ENCODE measurements at regions not wholly inside any gene's neighbourhood (a gene's known extent, or its start where the extent isn't known, plus 50 kb on each side); places are given as distances from the start of the nearest gene placed in this dataset.

DNA sequence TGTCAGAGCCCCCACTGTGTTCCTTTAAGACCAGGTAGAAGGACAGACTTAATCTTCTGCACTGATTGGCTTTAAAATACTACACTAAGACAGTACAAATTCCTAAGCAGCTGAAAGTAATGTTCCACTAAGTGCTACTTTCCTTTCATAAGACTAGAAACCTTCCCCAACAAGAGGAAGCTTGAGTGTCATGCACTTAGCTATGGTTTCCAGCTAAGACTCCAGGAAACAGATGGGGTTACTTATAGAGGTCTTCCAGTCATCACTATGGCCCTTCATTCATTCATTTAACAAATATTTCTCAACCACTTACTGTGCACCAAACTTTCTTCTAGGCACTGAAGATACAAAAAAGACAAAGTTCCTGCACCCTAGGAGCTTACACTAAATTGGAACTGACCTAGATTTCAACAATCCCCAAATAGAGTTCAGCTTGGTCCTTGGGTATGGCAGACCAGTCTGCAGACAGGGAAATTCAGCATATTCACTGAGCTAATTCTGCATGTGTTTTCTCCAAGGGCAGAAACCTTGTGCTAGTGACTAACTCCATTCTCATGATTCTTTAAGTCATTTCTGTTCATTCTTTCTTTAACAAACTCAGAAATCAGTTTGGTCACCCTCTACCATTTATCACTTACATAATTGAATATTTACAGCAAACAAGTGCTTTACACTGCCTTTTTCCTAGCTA is 178.4 kb upstream of the MTNR1B start:
- Histone ChIP-seq H3K9me2 (ENCODE audit: insufficient read depth) (no peaks in the 10 kb centered on the region), H3K36me3 (ENCODE audit: insufficient read depth) (no peaks in the 10 kb centered on the region), H3K79me2 (replicated peaks; ENCODE audit: insufficient read depth) (no peaks in the 10 kb centered on the region), H2AFZ (no peak overlapping the region), H3K4me3 (no peak overlapping the region), H4K20me1 (replicated peaks; ENCODE audit: insufficient read depth) (no peaks in the 10 kb centered on the region), H3K4me1 (ENCODE audit: insufficient read depth) (peaks cover 27% of the 10 kb centered on the region), H3K4me2 (no peak overlapping the region), H3F3A (replicated peaks; ENCODE audit: low read depth) (no peaks in the 10 kb centered on the region), H3K27me3 (ENCODE audit: insufficient read depth) (no peaks in the 10 kb centered on the region), H3K27ac (ENCODE audit: low read depth) (no peak overlapping the region)
- no peak overlapping the region for H3K4me3 Mint-ChIP-seq
- peak overlapping the region; percentile 29; the same call in 1 of the 2 replicates for H3K27ac Mint-ChIP-seq
- H3K4me1 Mint-ChIP-seq: peaks cover 32% of the 10 kb centered on the region
- no peak for DNase-seq (ENCODE audit: low spot score)
- no peaks in the 10 kb centered on the region for H3K27me3 Mint-ChIP-seq (ENCODE audit: insufficient read depth, low read depth, poor library complexity)
- peaks cover 40% of the 10 kb centered on the region for H3K36me3 Mint-ChIP-seq (ENCODE audit: low read depth)
- H3K9me3 Mint-ChIP-seq: no peaks in the 10 kb centered on the region
- TF ChIP-seq, protein P1, sequence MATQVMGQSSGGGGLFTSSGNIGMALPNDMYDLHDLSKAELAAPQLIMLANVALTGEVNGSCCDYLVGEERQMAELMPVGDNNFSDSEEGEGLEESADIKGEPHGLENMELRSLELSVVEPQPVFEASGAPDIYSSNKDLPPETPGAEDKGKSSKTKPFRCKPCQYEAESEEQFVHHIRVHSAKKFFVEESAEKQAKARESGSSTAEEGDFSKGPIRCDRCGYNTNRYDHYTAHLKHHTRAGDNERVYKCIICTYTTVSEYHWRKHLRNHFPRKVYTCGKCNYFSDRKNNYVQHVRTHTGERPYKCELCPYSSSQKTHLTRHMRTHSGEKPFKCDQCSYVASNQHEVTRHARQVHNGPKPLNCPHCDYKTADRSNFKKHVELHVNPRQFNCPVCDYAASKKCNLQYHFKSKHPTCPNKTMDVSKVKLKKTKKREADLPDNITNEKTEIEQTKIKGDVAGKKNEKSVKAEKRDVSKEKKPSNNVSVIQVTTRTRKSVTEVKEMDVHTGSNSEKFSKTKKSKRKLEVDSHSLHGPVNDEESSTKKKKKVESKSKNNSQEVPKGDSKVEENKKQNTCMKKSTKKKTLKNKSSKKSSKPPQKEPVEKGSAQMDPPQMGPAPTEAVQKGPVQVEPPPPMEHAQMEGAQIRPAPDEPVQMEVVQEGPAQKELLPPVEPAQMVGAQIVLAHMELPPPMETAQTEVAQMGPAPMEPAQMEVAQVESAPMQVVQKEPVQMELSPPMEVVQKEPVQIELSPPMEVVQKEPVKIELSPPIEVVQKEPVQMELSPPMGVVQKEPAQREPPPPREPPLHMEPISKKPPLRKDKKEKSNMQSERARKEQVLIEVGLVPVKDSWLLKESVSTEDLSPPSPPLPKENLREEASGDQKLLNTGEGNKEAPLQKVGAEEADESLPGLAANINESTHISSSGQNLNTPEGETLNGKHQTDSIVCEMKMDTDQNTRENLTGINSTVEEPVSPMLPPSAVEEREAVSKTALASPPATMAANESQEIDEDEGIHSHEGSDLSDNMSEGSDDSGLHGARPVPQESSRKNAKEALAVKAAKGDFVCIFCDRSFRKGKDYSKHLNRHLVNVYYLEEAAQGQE (IDR thresholded peaks at IDR 0.05; ENCODE audit: unreplicated experiment): no peak
- TF ChIP-seq POLR2AphosphoS5 (IDR thresholded peaks at IDR 0.05; ENCODE audit: low read depth) (no peak), ZNF331 (CRISPR knock-in tag; IDR thresholded peaks at IDR 0.05; ENCODE audit: low read depth) (no peak), EZH2 (IDR thresholded peaks at IDR 0.05; ENCODE audit: low read depth, unreplicated experiment) (no peak), ZNF114 (CRISPR knock-in tag; IDR thresholded peaks at IDR 0.05) (no peak), CREB1 (CRISPR knock-in tag; IDR thresholded peaks at IDR 0.05; ENCODE audit: low read depth) (no peak), JUNB (IDR thresholded peaks at IDR 0.05; ENCODE audit: unreplicated experiment) (no peak)
- TF ChIP-seq, protein P2, sequence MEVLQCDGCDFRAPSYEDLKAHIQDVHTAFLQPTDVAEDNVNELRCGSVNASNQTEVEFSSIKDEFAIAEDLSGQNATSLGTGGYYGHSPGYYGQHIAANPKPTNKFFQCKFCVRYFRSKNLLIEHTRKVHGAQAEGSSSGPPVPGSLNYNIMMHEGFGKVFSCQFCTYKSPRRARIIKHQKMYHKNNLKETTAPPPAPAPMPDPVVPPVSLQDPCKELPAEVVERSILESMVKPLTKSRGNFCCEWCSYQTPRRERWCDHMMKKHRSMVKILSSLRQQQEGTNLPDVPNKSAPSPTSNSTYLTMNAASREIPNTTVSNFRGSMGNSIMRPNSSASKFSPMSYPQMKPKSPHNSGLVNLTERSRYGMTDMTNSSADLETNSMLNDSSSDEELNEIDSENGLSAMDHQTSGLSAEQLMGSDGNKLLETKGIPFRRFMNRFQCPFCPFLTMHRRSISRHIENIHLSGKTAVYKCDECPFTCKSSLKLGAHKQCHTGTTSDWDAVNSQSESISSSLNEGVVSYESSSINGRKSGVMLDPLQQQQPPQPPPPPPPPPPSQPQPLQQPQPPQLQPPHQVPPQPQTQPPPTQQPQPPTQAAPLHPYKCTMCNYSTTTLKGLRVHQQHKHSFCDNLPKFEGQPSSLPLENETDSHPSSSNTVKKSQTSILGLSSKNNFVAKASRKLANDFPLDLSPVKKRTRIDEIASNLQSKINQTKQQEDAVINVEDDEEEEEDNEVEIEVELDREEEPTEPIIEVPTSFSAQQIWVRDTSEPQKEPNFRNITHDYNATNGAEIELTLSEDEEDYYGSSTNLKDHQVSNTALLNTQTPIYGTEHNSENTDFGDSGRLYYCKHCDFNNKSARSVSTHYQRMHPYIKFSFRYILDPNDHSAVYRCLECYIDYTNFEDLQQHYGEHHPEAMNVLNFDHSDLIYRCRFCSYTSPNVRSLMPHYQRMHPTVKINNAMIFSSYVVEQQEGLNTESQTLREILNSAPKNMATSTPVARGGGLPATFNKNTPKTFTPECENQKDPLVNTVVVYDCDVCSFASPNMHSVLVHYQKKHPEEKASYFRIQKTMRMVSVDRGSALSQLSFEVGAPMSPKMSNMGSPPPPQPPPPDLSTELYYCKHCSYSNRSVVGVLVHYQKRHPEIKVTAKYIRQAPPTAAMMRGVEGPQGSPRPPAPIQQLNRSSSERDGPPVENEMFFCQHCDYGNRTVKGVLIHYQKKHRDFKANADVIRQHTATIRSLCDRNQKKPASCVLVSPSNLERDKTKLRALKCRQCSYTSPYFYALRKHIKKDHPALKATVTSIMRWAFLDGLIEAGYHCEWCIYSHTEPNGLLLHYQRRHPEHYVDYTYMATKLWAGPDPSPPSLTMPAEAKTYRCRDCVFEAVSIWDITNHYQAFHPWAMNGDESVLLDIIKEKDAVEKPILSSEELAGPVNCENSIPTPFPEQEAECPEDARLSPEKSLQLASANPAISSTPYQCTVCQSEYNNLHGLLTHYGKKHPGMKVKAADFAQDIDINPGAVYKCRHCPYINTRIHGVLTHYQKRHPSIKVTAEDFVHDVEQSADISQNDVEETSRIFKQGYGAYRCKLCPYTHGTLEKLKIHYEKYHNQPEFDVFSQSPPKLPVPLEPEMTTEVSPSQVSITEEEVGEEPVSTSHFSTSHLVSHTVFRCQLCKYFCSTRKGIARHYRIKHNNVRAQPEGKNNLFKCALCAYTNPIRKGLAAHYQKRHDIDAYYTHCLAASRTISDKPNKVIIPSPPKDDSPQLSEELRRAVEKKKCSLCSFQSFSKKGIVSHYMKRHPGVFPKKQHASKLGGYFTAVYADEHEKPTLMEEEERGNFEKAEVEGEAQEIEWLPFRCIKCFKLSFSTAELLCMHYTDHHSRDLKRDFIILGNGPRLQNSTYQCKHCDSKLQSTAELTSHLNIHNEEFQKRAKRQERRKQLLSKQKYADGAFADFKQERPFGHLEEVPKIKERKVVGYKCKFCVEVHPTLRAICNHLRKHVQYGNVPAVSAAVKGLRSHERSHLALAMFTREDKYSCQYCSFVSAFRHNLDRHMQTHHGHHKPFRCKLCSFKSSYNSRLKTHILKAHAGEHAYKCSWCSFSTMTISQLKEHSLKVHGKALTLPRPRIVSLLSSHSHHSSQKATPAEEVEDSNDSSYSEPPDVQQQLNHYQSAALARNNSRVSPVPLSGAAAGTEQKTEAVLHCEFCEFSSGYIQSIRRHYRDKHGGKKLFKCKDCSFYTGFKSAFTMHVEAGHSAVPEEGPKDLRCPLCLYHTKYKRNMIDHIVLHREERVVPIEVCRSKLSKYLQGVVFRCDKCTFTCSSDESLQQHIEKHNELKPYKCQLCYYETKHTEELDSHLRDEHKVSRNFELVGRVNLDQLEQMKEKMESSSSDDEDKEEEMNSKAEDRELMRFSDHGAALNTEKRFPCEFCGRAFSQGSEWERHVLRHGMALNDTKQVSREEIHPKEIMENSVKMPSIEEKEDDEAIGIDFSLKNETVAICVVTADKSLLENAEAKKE (CRISPR knock-in tag; IDR thresholded peaks at IDR 0.05): no peak
- TF ChIP-seq, protein P3, sequence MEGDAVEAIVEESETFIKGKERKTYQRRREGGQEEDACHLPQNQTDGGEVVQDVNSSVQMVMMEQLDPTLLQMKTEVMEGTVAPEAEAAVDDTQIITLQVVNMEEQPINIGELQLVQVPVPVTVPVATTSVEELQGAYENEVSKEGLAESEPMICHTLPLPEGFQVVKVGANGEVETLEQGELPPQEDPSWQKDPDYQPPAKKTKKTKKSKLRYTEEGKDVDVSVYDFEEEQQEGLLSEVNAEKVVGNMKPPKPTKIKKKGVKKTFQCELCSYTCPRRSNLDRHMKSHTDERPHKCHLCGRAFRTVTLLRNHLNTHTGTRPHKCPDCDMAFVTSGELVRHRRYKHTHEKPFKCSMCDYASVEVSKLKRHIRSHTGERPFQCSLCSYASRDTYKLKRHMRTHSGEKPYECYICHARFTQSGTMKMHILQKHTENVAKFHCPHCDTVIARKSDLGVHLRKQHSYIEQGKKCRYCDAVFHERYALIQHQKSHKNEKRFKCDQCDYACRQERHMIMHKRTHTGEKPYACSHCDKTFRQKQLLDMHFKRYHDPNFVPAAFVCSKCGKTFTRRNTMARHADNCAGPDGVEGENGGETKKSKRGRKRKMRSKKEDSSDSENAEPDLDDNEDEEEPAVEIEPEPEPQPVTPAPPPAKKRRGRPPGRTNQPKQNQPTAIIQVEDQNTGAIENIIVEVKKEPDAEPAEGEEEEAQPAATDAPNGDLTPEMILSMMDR (conservative IDR thresholded peaks at IDR 0.05; ENCODE audit: low read depth in 2 of 2): no peak
- ATAC-seq: no peak

Data from GM23338 (cell line).